ES-I3 (cell line): ENCODE measurements at regions not wholly inside any gene's neighbourhood (a gene's known extent, or its start where the extent isn't known, plus 50 kb on each side); places are given as distances from the start of the nearest gene placed in this dataset.
"Not testable (repeated sequence)": the region's sequence is repeated elsewhere in the genome, so short reads cannot be mapped to it uniquely, and the experiment has no call there.

Experiments used
- H3K36me3 ChIP-seq: 2 replicates; pipeline ENCODE4 v1.6.1; 2013; ENCODE audit warnings: mild to moderate bottlenecking, low read length, control low read depth, moderate library complexity; ENCODE audit not compliant: insufficient read depth
- H3K4me1 ChIP-seq: 2 replicates; pipeline ENCODE4 v1.6.1; 2013; ENCODE audit warnings: mild to moderate bottlenecking, control low read depth, low read length; ENCODE audit not compliant: insufficient read depth
- H3K9ac ChIP-seq: 2 replicates; pipeline ENCODE4 v1.6.1; 2013; ENCODE audit warnings: low read depth, mild to moderate bottlenecking, low read length, moderate library complexity
- H3K9me3 ChIP-seq: 2 replicates; pipeline ENCODE4 v1.6.1; 2013; ENCODE audit warnings: mild to moderate bottlenecking, low read length, moderate library complexity; ENCODE audit not compliant: control insufficient read depth, insufficient read depth

GRCh38 chr4:1547856-1548826, 136.0 kb downstream of the FAM53A start:
- Histone ChIP-seq H3K9me3 (no peaks in the 10 kb centered on the region), H3K9ac (no peak overlapping the region), H3K4me1 (peaks cover 3% of the 10 kb centered on the region; the same call in 1 of the 2 replicates), H3K36me3 (no peaks in the 10 kb centered on the region)

- no peaks in the 10 kb centered on the region for H3K9me3 ChIP-seq
- peaks cover 3% of the 10 kb centered on the region; the same call in 1 of the 2 replicates for H3K4me1 ChIP-seq
- no peaks in the 10 kb centered on the region for H3K36me3 ChIP-seq
- no peak overlapping the region for H3K9ac ChIP-seq
These were observed 136.8 kb downstream of the FAM53A start for GRCh38 chr4:1547131-1547855.

GRCh38 chr4:1544861-1545281, 138.6 kb upstream of the NKX1-1 start:
- Histone ChIP-seq H3K9me3 (no peaks in the 10 kb centered on the region), H3K36me3 (no peaks in the 10 kb centered on the region), H3K4me1 (peaks cover 3% of the 10 kb centered on the region; the same call in 1 of the 2 replicates), H3K9ac (no peak overlapping the region)

- not testable (repeated sequence) for H3K9ac ChIP-seq, H3K4me1 ChIP-seq, H3K9me3 ChIP-seq, H3K36me3 ChIP-seq
These were observed 138.2 kb upstream of the NKX1-1 start for GRCh38 chr4:1544435-1544834.

GRCh38 chr4:1543976-1544375, 137.7 kb upstream of the NKX1-1 start:
- no peaks in the 10 kb centered on the region for H3K9me3 ChIP-seq
- no peaks in the 10 kb centered on the region for H3K36me3 ChIP-seq
- H3K4me1 ChIP-seq = peaks cover 3% of the 10 kb centered on the region; the same call in 1 of the 2 replicates
- no peak overlapping the region for H3K9ac ChIP-seq

GRCh38 chr4:1543561-1543960, 137.3 kb upstream of the NKX1-1 start:
- H3K4me1 ChIP-seq = peaks cover 2% of the 10 kb centered on the region; the same call in 1 of the 2 replicates
- H3K36me3 ChIP-seq = no peaks in the 10 kb centered on the region
- H3K9ac ChIP-seq = no peak overlapping the region
- no peaks in the 10 kb centered on the region for H3K9me3 ChIP-seq

- Histone ChIP-seq H3K9me3 (no peaks in the 10 kb centered on the region), H3K4me1 (no peaks in the 10 kb centered on the region), H3K36me3 (no peaks in the 10 kb centered on the region), H3K9ac (no peak overlapping the region)
These were observed 136.5 kb upstream of the NKX1-1 start for GRCh38 chr4:1542516-1543320.

GRCh38 chr4:1542226-1542490, 135.9 kb upstream of the NKX1-1 start:
- H3K9ac ChIP-seq = no peak overlapping the region
- H3K9me3 ChIP-seq = no peaks in the 10 kb centered on the region
- H3K4me1 ChIP-seq = no peaks in the 10 kb centered on the region

GRCh38 chr4:1541449-1542225, 135.4 kb upstream of the NKX1-1 start:
- no peak overlapping the region for H3K9ac ChIP-seq
- H3K9me3 ChIP-seq = no peaks in the 10 kb centered on the region
- H3K36me3 ChIP-seq = no peaks in the 10 kb centered on the region
- no peaks in the 10 kb centered on the region for H3K4me1 ChIP-seq

More at GRCh38 chr4:1542226-1542490, 135.9 kb upstream of the NKX1-1 start:
- H3K36me3 ChIP-seq = no peaks in the 10 kb centered on the region

GRCh38 chr4:1540601-1541375, 134.5 kb upstream of the NKX1-1 start:
- Histone ChIP-seq H3K4me1 (no peaks in the 10 kb centered on the region), H3K9me3 (no peaks in the 10 kb centered on the region), H3K36me3 (no peaks in the 10 kb centered on the region), H3K9ac (no peak overlapping the region)

- no peak overlapping the region for H3K9ac ChIP-seq
- no peaks in the 10 kb centered on the region for H3K36me3 ChIP-seq
- H3K9me3 ChIP-seq = no peaks in the 10 kb centered on the region
- H3K4me1 ChIP-seq = no peaks in the 10 kb centered on the region
These were observed 133.8 kb upstream of the NKX1-1 start for GRCh38 chr4:1539859-1540600.

- no peaks in the 10 kb centered on the region for H3K36me3 ChIP-seq
- H3K9ac ChIP-seq = no peak overlapping the region
- H3K4me1 ChIP-seq = no peaks in the 10 kb centered on the region
- no peaks in the 10 kb centered on the region for H3K9me3 ChIP-seq
These were observed 132.9 kb upstream of the NKX1-1 start for GRCh38 chr4:1538941-1539772.
